ENCODE measurements at regions not wholly inside any gene's neighbourhood (a gene's known extent, or its start where the extent isn't known, plus 50 kb on each side); places are given as distances from the start of the nearest gene placed in this dataset.
A peak's percentile ranks its signal among the peaks of the same experiment; 100 is the strongest.
"Not testable (repeated sequence)": the region's sequence is repeated elsewhere in the genome, so short reads cannot be mapped to it uniquely, and the experiment has no call there.

DNA sequence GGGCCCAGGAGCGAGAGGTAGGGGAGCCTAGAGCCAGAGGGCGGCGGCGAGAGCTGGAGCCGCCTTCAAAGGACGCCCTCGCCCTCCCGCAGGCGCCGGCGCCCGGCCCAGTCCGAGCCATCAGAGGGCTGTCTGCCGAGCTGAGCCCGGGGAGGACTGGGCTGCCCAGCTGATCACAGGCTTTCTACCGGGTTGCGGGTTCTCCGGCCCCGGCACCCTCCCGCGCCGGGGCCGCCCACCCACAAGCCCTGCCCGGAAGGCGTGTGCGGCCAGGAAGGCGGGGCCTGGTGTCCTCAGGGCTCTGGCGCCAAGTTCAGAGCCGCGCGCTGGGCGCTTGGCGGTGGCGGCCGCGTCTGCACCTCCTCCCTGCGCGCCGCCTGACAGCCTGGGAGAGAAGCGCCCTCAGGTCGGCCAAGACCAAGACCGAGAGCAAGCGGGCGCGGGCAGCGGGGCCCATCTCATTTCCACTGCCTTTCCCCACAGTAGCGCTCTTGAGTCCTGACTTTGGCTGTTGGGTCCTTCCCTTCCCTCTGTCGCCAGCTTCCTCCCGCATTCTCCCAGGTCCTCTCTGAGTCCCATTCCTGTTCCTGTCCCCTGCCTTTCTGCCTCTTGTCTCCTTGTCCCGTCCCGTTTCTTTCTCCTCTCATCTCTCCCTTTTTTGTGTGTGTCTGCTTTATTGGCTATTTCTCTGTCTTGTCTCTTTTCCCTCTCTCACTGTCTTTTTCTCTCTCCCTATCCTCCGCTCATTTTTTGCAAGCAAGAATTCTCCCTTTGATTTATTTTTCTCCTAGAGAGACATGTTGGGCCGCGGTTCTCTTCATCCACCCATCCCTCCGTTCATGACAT is 60.6 kb upstream of the MSMB start:
- no peak overlapping the region for H3K27ac ChIP-seq (ENCODE audit: low read depth, low read length)
- H3K36me3 ChIP-seq (ENCODE audit: control insufficient read depth in 5 of 5, insufficient read depth in 5 of 5, low read length in 5 of 5) = no peaks in the 10 kb centered on the region
- peak overlapping the region in 4 of 5 donors; percentile 46 to 71 (median 50) for H3K9ac ChIP-seq (ENCODE audit: low read length in 5 of 5)
- peaks cover 0 to 3% (median 0%) of the 10 kb centered on the region in 5 donors for H3K27me3 ChIP-seq (ENCODE audit: control insufficient read depth in 5 of 5, insufficient read depth in 4 of 5, low read length in 5 of 5)
- H3K4me1 ChIP-seq (ENCODE audit: control insufficient read depth in 5 of 5, insufficient read depth in 5 of 5, low read length in 5 of 5) = peaks cover 3 to 17% (median 13%) of the 10 kb centered on the region in 5 donors
- peak overlapping the region; percentile 63 to 83 (median 72) for H3K4me3 ChIP-seq (ENCODE audit: low read depth in 1 of 5, low read length in 5 of 5)
- H3K9me3 ChIP-seq (ENCODE audit: control insufficient read depth in 5 of 5, low read length in 5 of 5) = no peaks in the 10 kb centered on the region

DNA sequence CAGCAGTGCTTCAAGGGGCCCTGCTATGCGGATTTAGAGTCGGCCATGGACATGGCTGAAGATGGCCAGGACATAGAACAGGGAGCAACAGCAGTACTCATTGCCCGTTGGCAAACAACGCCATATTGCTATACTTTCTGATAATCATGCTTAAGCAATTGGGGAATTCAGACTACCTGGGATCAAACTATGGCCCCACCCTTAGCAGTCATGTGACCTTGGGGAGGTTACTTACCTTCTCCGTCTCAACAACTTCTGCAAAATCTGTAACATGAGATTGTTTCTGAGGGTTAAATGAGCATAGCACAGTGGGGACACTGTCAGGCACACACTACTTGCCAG is 62.1 kb upstream of the MSMB start:
- H3K9me3 ChIP-seq (ENCODE audit: control insufficient read depth in 5 of 5, low read length in 5 of 5); H3K9ac ChIP-seq (ENCODE audit: low read length in 5 of 5); H3K36me3 ChIP-seq (ENCODE audit: control insufficient read depth in 5 of 5, insufficient read depth in 5 of 5, low read length in 5 of 5); H3K4me3 ChIP-seq (ENCODE audit: low read depth in 1 of 5, low read length in 5 of 5); H3K27ac ChIP-seq (ENCODE audit: low read depth, low read length); H3K27me3 ChIP-seq (ENCODE audit: control insufficient read depth in 5 of 5, insufficient read depth in 4 of 5, low read length in 5 of 5): not testable (repeated sequence)
- H3K4me1 ChIP-seq (ENCODE audit: control insufficient read depth in 5 of 5, insufficient read depth in 5 of 5, low read length in 5 of 5) = peaks cover 3 to 17% (median 13%) of the 10 kb centered on the region in 5 donors

DNA sequence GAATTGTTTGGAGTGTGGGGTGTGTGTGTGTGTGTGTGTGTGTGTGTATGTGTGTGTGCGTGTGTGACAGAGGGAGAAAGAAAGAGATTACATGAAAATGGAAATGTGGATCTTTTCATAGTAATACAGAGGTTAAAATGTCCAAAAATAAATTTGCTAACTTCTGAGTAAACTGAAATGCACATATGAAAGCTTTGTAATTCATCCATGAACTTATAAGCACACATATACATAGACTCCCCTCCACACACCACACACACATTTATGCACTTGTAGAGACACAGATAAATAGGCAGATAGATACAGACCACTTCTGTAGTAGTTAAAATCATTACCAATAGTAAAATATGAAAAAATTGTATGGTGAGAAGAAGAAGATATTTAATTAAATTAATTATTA is 108.2 kb upstream of the MSMB start:
- H3K36me3 ChIP-seq (ENCODE audit: control insufficient read depth in 5 of 5, insufficient read depth in 5 of 5, low read length in 5 of 5); H3K9me3 ChIP-seq (ENCODE audit: control insufficient read depth in 5 of 5, low read length in 5 of 5); H3K27me3 ChIP-seq (ENCODE audit: control insufficient read depth in 5 of 5, insufficient read depth in 4 of 5, low read length in 5 of 5); H3K4me1 ChIP-seq (ENCODE audit: control insufficient read depth in 5 of 5, insufficient read depth in 5 of 5, low read length in 5 of 5); H3K4me3 ChIP-seq (ENCODE audit: low read depth in 1 of 5, low read length in 5 of 5); H3K9ac ChIP-seq (ENCODE audit: low read length in 5 of 5); H3K27ac ChIP-seq (ENCODE audit: low read depth, low read length): not testable (repeated sequence)

DNA sequence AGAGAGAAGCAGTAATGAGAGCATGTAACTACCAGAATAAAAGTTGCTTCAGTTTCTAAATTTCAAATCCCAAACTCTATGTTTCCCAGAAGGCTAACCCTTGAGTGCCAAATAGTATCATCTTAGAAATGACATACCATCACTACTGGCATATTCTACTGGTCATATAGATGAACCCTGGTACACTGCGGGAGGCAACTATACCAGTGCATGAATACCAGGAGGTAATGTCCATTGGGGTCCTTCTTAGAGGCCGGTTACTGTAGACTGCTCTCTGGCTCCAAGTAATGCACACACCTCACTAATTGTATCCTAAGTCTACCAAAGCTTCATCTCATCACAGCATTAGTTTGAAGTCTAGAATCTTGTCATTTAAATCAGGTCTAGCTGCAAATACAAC is 108.6 kb upstream of the MSMB start:
- not testable (repeated sequence) for H3K36me3 ChIP-seq (ENCODE audit: control insufficient read depth in 5 of 5, insufficient read depth in 5 of 5, low read length in 5 of 5); H3K4me1 ChIP-seq (ENCODE audit: control insufficient read depth in 5 of 5, insufficient read depth in 5 of 5, low read length in 5 of 5); H3K9ac ChIP-seq (ENCODE audit: low read length in 5 of 5); H3K27me3 ChIP-seq (ENCODE audit: control insufficient read depth in 5 of 5, insufficient read depth in 4 of 5, low read length in 5 of 5); H3K27ac ChIP-seq (ENCODE audit: low read depth, low read length); H3K9me3 ChIP-seq (ENCODE audit: control insufficient read depth in 5 of 5, low read length in 5 of 5); H3K4me3 ChIP-seq (ENCODE audit: low read depth in 1 of 5, low read length in 5 of 5)

DNA sequence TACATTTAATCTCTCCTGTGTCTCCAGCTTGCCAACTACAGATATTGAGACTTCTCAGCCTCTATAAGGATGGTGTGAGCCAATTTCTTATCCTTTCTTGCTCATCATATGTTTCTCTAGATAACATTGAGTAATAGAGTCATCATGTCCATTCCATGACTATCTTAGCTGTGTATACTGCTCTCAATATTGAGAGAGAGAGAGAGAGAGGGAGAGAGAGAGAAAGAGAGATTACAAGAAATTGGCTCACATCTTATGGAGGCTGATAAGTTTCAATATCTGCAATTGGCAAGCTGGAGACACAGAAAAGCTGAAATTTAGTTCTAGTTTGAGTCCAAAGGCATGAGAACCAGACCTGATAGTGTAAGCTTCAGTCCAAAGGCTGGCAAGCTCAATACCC is 110.8 kb upstream of the MSMB start:
- not testable (repeated sequence) for H3K36me3 ChIP-seq (ENCODE audit: control insufficient read depth in 5 of 5, insufficient read depth in 5 of 5, low read length in 5 of 5); H3K27ac ChIP-seq (ENCODE audit: low read depth, low read length); H3K27me3 ChIP-seq (ENCODE audit: control insufficient read depth in 5 of 5, insufficient read depth in 4 of 5, low read length in 5 of 5); H3K4me3 ChIP-seq (ENCODE audit: low read depth in 1 of 5, low read length in 5 of 5); H3K9me3 ChIP-seq (ENCODE audit: control insufficient read depth in 5 of 5, low read length in 5 of 5); H3K4me1 ChIP-seq (ENCODE audit: control insufficient read depth in 5 of 5, insufficient read depth in 5 of 5, low read length in 5 of 5); H3K9ac ChIP-seq (ENCODE audit: low read length in 5 of 5)

DNA sequence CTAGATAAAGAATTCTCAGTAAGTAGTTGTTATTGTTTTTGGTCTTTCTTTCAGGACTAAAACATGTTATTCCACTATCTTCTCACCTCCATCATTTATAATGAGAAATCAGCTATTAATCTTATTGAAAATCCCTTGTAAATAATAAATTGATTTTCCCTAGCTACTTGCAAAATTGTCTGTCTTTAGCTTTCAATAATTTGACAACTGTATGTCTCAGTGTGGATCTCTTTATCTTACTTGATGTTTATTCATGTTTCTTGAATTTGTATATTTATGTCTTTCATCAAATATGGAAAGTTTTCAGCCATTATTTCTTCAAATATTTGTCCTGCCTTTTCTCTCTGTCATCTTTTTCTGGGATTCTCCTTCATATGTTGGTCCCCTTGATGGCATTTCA is 117.1 kb upstream of the ANTXRL start:
- Histone ChIP-seq H3K9ac (ENCODE audit: low read length in 5 of 5) (no peak overlapping the region), H3K27ac (ENCODE audit: low read depth, low read length) (no peak overlapping the region)

DNA sequence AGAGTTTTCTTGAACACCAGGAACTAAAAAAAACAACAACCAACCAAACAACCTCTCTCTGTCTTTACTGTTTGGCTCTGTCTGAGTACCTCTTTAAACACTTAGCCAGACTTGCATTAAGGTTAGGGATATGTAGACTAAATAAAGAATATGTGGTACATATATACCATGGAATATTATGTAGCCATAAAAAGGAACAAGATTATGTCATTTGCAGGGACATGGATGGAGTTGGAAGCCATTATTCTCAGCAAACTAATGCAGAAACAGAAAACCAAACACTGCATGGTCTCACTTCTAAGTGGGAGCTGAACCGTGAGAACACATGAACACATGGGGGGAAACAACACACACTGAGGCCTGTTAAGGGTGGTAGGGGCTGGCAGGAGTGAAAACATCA is 116.0 kb upstream of the ANTXRL start:
- no peak overlapping the region for H3K9ac ChIP-seq (ENCODE audit: low read length in 5 of 5)
- H3K27me3 ChIP-seq (ENCODE audit: control insufficient read depth in 5 of 5, insufficient read depth in 4 of 5, low read length in 5 of 5) = no peaks in the 10 kb centered on the region
- H3K4me1 ChIP-seq (ENCODE audit: control insufficient read depth in 5 of 5, insufficient read depth in 5 of 5, low read length in 5 of 5) = no peaks in the 10 kb centered on the region
- no peak overlapping the region for H3K27ac ChIP-seq (ENCODE audit: low read depth, low read length)
- no peak overlapping the region for H3K4me3 ChIP-seq (ENCODE audit: low read depth in 1 of 5, low read length in 5 of 5)
- no peaks in the 10 kb centered on the region for H3K36me3 ChIP-seq (ENCODE audit: control insufficient read depth in 5 of 5, insufficient read depth in 5 of 5, low read length in 5 of 5)
- peaks cover 0 to 13% (median 0%) of the 10 kb centered on the region in 5 donors for H3K9me3 ChIP-seq (ENCODE audit: control insufficient read depth in 5 of 5, low read length in 5 of 5)

More for the DNA sequence above, 117.1 kb upstream of the ANTXRL start:
- H3K27me3 ChIP-seq (ENCODE audit: control insufficient read depth in 5 of 5, insufficient read depth in 4 of 5, low read length in 5 of 5) = no peaks in the 10 kb centered on the region
- H3K36me3 ChIP-seq (ENCODE audit: control insufficient read depth in 5 of 5, insufficient read depth in 5 of 5, low read length in 5 of 5) = no peaks in the 10 kb centered on the region
- peaks cover 0 to 13% (median 0%) of the 10 kb centered on the region in 5 donors for H3K9me3 ChIP-seq (ENCODE audit: control insufficient read depth in 5 of 5, low read length in 5 of 5)
- no peak overlapping the region for H3K4me3 ChIP-seq (ENCODE audit: low read depth in 1 of 5, low read length in 5 of 5)
- no peaks in the 10 kb centered on the region for H3K4me1 ChIP-seq (ENCODE audit: control insufficient read depth in 5 of 5, insufficient read depth in 5 of 5, low read length in 5 of 5)

DNA sequence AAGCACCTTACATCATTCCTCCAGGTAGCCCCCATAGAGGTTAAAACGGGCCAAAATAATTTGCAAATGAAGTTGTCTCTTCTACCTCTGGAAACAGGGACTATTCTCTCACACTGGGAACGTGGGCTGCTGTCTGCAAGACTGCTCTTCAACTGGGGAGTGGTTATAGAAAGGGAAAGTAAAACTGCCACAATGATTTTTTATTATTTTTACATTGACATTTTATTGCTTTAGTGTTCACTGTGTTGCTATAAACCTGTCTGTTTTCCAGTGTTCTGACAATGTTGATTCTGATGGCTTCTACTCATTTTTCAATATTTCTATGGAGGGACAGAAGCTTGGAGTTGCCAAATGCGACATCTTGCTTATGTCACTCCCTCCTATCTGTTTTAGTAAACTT is 115.1 kb upstream of the ANTXRL start:
- Histone ChIP-seq H3K27ac (ENCODE audit: low read depth, low read length) (no peak overlapping the region), H3K36me3 (ENCODE audit: control insufficient read depth in 5 of 5, insufficient read depth in 5 of 5, low read length in 5 of 5) (no peaks in the 10 kb centered on the region), H3K9me3 (ENCODE audit: control insufficient read depth in 5 of 5, low read length in 5 of 5) (peaks cover 0 to 13% (median 0%) of the 10 kb centered on the region in 5 donors), H3K4me1 (ENCODE audit: control insufficient read depth in 5 of 5, insufficient read depth in 5 of 5, low read length in 5 of 5) (no peaks in the 10 kb centered on the region), H3K27me3 (ENCODE audit: control insufficient read depth in 5 of 5, insufficient read depth in 4 of 5, low read length in 5 of 5) (no peaks in the 10 kb centered on the region), H3K4me3 (ENCODE audit: low read depth in 1 of 5, low read length in 5 of 5) (no peak overlapping the region), H3K9ac (ENCODE audit: low read length in 5 of 5) (no peak overlapping the region)

DNA sequence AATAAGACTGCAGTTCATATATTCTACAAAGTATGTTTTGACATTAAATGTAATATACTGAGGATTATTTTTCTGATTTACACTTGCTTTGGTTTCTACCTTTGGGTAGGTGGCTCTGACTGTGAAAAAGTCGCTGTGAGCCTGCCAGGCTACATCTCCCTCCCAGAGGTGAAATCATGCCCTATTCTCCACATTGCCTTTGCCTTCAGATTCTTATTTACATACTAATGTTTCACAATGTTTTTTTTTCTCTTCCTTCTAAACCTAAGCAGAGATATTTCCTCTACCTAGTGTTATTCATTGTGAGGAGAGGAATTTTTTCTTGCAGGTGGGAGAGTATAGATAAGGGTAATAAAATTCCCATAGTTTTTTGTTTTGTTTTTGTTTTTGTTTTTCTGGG is 111.5 kb upstream of the ANTXRL start:
- no peak overlapping the region for H3K9ac ChIP-seq (ENCODE audit: low read length in 5 of 5)
- H3K4me3 ChIP-seq (ENCODE audit: low read depth in 1 of 5, low read length in 5 of 5) = no peak overlapping the region
- H3K36me3 ChIP-seq (ENCODE audit: control insufficient read depth in 5 of 5, insufficient read depth in 5 of 5, low read length in 5 of 5) = no peaks in the 10 kb centered on the region
- H3K27ac ChIP-seq (ENCODE audit: low read depth, low read length) = no peak overlapping the region
- no peaks in the 10 kb centered on the region for H3K27me3 ChIP-seq (ENCODE audit: control insufficient read depth in 5 of 5, insufficient read depth in 4 of 5, low read length in 5 of 5)
- no peaks in the 10 kb centered on the region for H3K4me1 ChIP-seq (ENCODE audit: control insufficient read depth in 5 of 5, insufficient read depth in 5 of 5, low read length in 5 of 5)
- H3K9me3 ChIP-seq (ENCODE audit: control insufficient read depth in 5 of 5, low read length in 5 of 5) = peaks cover 0 to 8% (median 0%) of the 10 kb centered on the region in 5 donors

DNA sequence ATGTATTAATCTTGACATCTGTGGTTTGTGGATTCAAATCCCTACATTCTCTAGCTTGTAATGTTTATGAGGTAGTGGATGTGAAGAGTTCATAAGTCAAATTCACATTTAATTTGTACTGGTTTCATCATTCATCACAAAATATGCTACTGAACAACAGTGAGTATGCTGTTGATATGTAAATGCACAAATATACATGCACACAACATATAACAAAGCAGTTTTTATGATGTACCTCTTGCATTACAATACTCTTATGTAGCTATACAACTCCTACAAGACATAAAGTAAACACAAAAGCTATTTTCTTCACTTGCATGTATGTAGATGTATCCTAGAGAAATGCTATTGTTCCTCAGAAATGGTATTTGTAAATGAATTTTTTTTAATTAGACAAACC is 111.0 kb upstream of the ANTXRL start:
- no peaks in the 10 kb centered on the region for H3K27me3 ChIP-seq (ENCODE audit: control insufficient read depth in 5 of 5, insufficient read depth in 4 of 5, low read length in 5 of 5)
- H3K27ac ChIP-seq (ENCODE audit: low read depth, low read length) = no peak overlapping the region
- peaks cover 0 to 3% (median 0%) of the 10 kb centered on the region in 5 donors for H3K9me3 ChIP-seq (ENCODE audit: control insufficient read depth in 5 of 5, low read length in 5 of 5)
- H3K4me3 ChIP-seq (ENCODE audit: low read depth in 1 of 5, low read length in 5 of 5) = no peak overlapping the region
- H3K4me1 ChIP-seq (ENCODE audit: control insufficient read depth in 5 of 5, insufficient read depth in 5 of 5, low read length in 5 of 5) = no peaks in the 10 kb centered on the region
- H3K36me3 ChIP-seq (ENCODE audit: control insufficient read depth in 5 of 5, insufficient read depth in 5 of 5, low read length in 5 of 5) = no peaks in the 10 kb centered on the region
- H3K9ac ChIP-seq (ENCODE audit: low read length in 5 of 5) = no peak overlapping the region
